Hepatocyte (in vitro differentiated cells): ENCODE measurements at regions not wholly inside any gene's neighbourhood (a gene's known extent, or its start where the extent isn't known, plus 50 kb on each side); places are given as distances from the start of the nearest gene placed in this dataset.

Source experiments
- DNase-seq: peaks from one replicate; pipeline ENCODE4 v3.0.0-alpha.2; 2016; ENCODE audit warnings: low spot score
- H2AFZ ChIP-seq: fragments of 200-600 bp; sonication (generic); 2 replicates; pipeline ENCODE4 v1.6.0; 2016; ENCODE audit warnings: antibody characterized with exemption, mild to moderate bottlenecking
- H3K27ac ChIP-seq: fragments of 200-600 bp; sonication (generic); 2 replicates; pipeline ENCODE4 v1.5.1; 2016; ENCODE audit warnings: mild to moderate bottlenecking
- H3K27me3 ChIP-seq: fragments of 200-600 bp; sonication (generic); 2 replicates; pipeline ENCODE4 v1.6.1; 2016
- H3K36me3 ChIP-seq: fragments of 200-600 bp; sonication (generic); replicated peaks from 2 replicates; pipeline ENCODE4 v1.5.1; 2016; ENCODE audit warnings: low read depth; ENCODE audit not compliant: insufficient read depth
- H3K4me1 ChIP-seq: fragments of 200-600 bp; sonication (generic); 2 replicates; pipeline ENCODE4 v1.5.1; 2016; ENCODE audit warnings: mild to moderate bottlenecking, moderate library complexity; ENCODE audit not compliant: insufficient read depth
- H3K4me2 ChIP-seq: fragments of 200-600 bp; sonication (generic); 2 replicates; pipeline ENCODE4 v1.6.0; 2016
- H3K4me3 ChIP-seq: fragments of 200-600 bp; sonication (generic); 2 replicates; pipeline ENCODE4 v1.5.1; 2016; ENCODE audit warnings: mild to moderate bottlenecking
- H3K79me2 ChIP-seq: fragments of 200-600 bp; sonication (generic); 2 replicates; pipeline ENCODE4 v1.6.0; 2017; ENCODE audit warnings: mild to moderate bottlenecking
- H3K9me2 ChIP-seq: fragments of 200-600 bp; sonication (generic); replicated peaks from 2 replicates; pipeline ENCODE4 v1.6.0; 2017; ENCODE audit warnings: mild to moderate bottlenecking; ENCODE audit not compliant: insufficient read depth
- H3K9me3 ChIP-seq: fragments of 200-600 bp; sonication (generic); 2 replicates; pipeline ENCODE4 v1.5.1; 2016; ENCODE audit warnings: low read depth, mild to moderate bottlenecking
- H4K20me1 ChIP-seq: fragments of 200-600 bp; sonication (generic); 2 replicates; pipeline ENCODE4 v1.6.0; 2016; ENCODE audit warnings: mild to moderate bottlenecking; ENCODE audit not compliant: insufficient read depth, poor library complexity, severe bottlenecking
- EZH2 ChIP-seq: fragments of 200-600 bp; sonication (generic); IDR thresholded peaks from 2 replicates; pipeline ENCODE4 v1.6.1; 2016; ENCODE audit warnings: antibody characterized with exemption, mild to moderate bottlenecking, borderline replicate concordance
- EZH2phosphoT487 ChIP-seq: fragments of 200-600 bp; sonication (generic); IDR thresholded peaks from one replicate; pipeline ENCODE4 v1.6.1; 2018; ENCODE audit warnings: antibody characterized with exemption, mild to moderate bottlenecking, low read depth, moderate library complexity; ENCODE audit not compliant: unreplicated experiment, severe bottlenecking
- WGBS: methylation state at CpG from one replicate; pipeline ENCODE4 v1.1.6; 2016; ENCODE audit warnings: low lambda C conversion rate; ENCODE audit errors: missing lambda C conversion rate; 5-methylcytosine and 5-hydroxymethylcytosine counted together
- TF ChIP-seq, protein P1 (sequence below): fragments of 200-600 bp; sonication (generic); IDR thresholded peaks from 2 replicates; pipeline ENCODE4 v1.5.1; 2016; ENCODE audit warnings: antibody characterized with exemption, mild to moderate bottlenecking; ENCODE audit not compliant: poor library complexity

DNA sequence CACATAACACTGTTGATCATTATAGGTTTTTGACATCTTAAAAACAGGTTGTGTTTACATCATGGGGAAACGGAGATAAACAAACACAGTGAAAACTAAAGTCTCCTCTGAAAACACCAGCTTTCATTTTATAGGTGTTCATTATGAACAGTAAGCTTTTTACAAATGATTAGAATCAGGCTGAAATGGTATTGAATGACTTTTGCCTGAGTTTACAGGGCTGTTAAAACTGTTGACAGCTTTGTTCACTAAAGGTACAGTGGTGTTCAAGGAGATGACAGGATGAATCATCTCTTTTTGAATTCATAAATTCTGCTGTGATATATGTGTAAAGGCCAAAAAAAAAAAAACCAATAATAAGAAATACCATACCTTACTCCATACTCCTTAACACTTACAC, 184.6 kb upstream of the CNTN5 start:
- H3K9me3 ChIP-seq: no peaks in the 10 kb centered on the region
- H3K27me3 ChIP-seq: no peaks in the 10 kb centered on the region
- no peaks in the 10 kb centered on the region for H4K20me1 ChIP-seq
- WGBS: 45% methylated on average over 1 of the region's 1 CpG
- no peak overlapping the region for H3K4me3 ChIP-seq
- H3K36me3 ChIP-seq: no peaks in the 10 kb centered on the region
- no peak overlapping the region for H3K4me2 ChIP-seq
- DNase-seq: no peak
- H3K79me2 ChIP-seq: no peaks in the 10 kb centered on the region
- TF ChIP-seq, protein P1, sequence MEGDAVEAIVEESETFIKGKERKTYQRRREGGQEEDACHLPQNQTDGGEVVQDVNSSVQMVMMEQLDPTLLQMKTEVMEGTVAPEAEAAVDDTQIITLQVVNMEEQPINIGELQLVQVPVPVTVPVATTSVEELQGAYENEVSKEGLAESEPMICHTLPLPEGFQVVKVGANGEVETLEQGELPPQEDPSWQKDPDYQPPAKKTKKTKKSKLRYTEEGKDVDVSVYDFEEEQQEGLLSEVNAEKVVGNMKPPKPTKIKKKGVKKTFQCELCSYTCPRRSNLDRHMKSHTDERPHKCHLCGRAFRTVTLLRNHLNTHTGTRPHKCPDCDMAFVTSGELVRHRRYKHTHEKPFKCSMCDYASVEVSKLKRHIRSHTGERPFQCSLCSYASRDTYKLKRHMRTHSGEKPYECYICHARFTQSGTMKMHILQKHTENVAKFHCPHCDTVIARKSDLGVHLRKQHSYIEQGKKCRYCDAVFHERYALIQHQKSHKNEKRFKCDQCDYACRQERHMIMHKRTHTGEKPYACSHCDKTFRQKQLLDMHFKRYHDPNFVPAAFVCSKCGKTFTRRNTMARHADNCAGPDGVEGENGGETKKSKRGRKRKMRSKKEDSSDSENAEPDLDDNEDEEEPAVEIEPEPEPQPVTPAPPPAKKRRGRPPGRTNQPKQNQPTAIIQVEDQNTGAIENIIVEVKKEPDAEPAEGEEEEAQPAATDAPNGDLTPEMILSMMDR: no peak
- TF ChIP-seq EZH2phosphoT487: no peak
- TF ChIP-seq EZH2: no peak
- H3K27ac ChIP-seq: no peak overlapping the region
- H3K4me1 ChIP-seq: no peaks in the 10 kb centered on the region
- no peak overlapping the region for H2AFZ ChIP-seq
- H3K9me2 ChIP-seq: no peaks in the 10 kb centered on the region

DNA sequence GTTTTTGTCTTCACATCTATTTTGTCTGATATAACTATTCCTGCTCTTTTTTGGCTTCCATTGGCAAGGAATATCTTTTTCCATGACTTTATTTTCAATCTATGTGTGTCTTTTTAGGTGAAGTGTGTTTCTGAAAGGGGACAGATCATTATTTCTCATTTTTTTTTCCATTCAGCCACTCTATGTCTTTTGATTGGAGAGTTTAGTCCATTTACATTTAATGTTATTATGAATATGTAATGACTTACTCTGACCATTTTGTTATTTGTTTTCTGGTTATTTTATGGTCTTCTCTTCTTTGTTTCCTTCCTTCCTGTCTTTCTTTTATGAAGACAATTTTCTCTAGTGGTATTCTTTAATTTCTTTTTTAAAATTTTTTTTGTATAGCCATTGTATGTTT, 178.6 kb upstream of the CNTN5 start:
- Histone ChIP-seq H3K4me1 (no peaks in the 10 kb centered on the region), H3K36me3 (no peaks in the 10 kb centered on the region), H3K9me2 (no peaks in the 10 kb centered on the region), H4K20me1 (no peaks in the 10 kb centered on the region), H3K27me3 (no peaks in the 10 kb centered on the region), H2AFZ (no peak overlapping the region), H3K4me2 (no peak overlapping the region), H3K79me2 (no peaks in the 10 kb centered on the region), H3K4me3 (no peak overlapping the region), H3K9me3 (no peaks in the 10 kb centered on the region), H3K27ac (no peak overlapping the region)
- TF ChIP-seq, protein P1: no peak
- TF ChIP-seq EZH2phosphoT487: no peak
- no peak for DNase-seq

DNA sequence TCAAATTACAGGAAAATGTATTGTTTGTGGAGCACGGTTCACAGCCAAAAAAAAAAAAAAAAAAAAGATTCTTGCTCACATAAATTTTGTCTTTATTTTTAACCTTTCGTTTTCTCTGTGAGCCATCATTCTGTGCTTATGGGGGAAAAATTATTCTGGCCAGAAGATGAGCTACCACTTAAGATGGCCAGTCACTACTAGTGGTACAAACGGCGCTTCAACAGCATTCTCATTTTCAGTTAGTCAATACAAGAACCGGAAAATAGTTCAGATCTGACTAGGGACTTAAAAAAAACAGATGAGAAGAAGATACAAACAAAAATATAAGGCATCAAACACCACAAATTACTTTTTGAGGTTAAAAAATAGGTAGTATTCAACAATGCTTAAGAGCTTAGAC, 158.6 kb upstream of the CNTN5 start:
- 93% methylated on average over 5 of the region's 5 CpGs for WGBS
- H3K79me2 ChIP-seq: no peaks in the 10 kb centered on the region

More for the DNA sequence above, 158.6 kb upstream of the CNTN5 start:
- TF ChIP-seq EZH2phosphoT487 (no peak), EZH2 (no peak)
- TF ChIP-seq, protein P1: no peak
- no peak for DNase-seq
- no peaks in the 10 kb centered on the region for H3K36me3 ChIP-seq
- no peak overlapping the region for H3K4me3 ChIP-seq
- no peaks in the 10 kb centered on the region for H3K9me2 ChIP-seq
- H4K20me1 ChIP-seq: no peaks in the 10 kb centered on the region
- no peaks in the 10 kb centered on the region for H3K9me3 ChIP-seq
- H3K27me3 ChIP-seq: no peaks in the 10 kb centered on the region
- H2AFZ ChIP-seq: no peak overlapping the region
- H3K4me2 ChIP-seq: no peak overlapping the region
- no peak overlapping the region for H3K27ac ChIP-seq
- H3K4me1 ChIP-seq: no peaks in the 10 kb centered on the region
